ENCODE measurements at regions not wholly inside any gene's neighbourhood (a gene's known extent, or its start where the extent isn't known, plus 50 kb on each side); places are given as distances from the start of the nearest gene placed in this dataset.
A peak's percentile ranks its signal among the peaks of the same experiment; 100 is the strongest.
"Not testable (repeated sequence)": the region's sequence is repeated elsewhere in the genome, so short reads cannot be mapped to it uniquely, and the experiment has no call there.

GRCh38 chr7:27442455-27442854, 199.9 kb downstream of the EVX1 start:
- no peak overlapping the region for H3K27ac ChIP-seq
- no peaks in the 10 kb centered on the region for H3K27me3 ChIP-seq
- DNase-seq (no peak), ATAC-seq (no peak)
- no peak for TF ChIP-seq CTCF (IDR thresholded peaks at IDR 0.05)
- no peaks in the 10 kb centered on the region for H3K4me1 ChIP-seq
- no peak overlapping the region for H3K4me3 ChIP-seq
- no peaks in the 10 kb centered on the region for H3K9me3 ChIP-seq
- intact Hi-C loops (cut with DNase I), result no loop called here
- no peaks in the 10 kb centered on the region for H3K36me3 ChIP-seq

GRCh38 chr7:27449046-27449445, 206.4 kb downstream of the EVX1 start:
- DNase-seq; H3K27me3 ChIP-seq; ATAC-seq; H3K36me3 ChIP-seq; H3K4me3 ChIP-seq; H3K9me3 ChIP-seq; H3K27ac ChIP-seq; intact Hi-C loops (cut with DNase I); H3K4me1 ChIP-seq: not testable (repeated sequence)

GRCh38 chr7:27453702-27454405, 208.8 kb downstream of the HIBADH start:
- no peaks in the 10 kb centered on the region for H3K4me1 ChIP-seq
- H3K4me3 ChIP-seq, result no peak overlapping the region
- H3K9me3 ChIP-seq, result no peaks in the 10 kb centered on the region
- H3K27me3 ChIP-seq, result peaks cover 7% of the 10 kb centered on the region
- ATAC-seq (no peak), DNase-seq (no peak)
- H3K27ac ChIP-seq, result no peak overlapping the region
- no peaks in the 10 kb centered on the region for H3K36me3 ChIP-seq
- intact Hi-C loops (cut with DNase I), result no loop called here
- no peak for TF ChIP-seq CTCF (IDR thresholded peaks at IDR 0.05)

- not testable (repeated sequence) for DNase-seq
These were observed 205.6 kb downstream of the HIBADH start for GRCh38 chr7:27457120-27457519.

GRCh38 chr7:27457603-27458565, 204.8 kb downstream of the HIBADH start:
- H3K27me3 ChIP-seq; intact Hi-C loops (cut with DNase I); H3K36me3 ChIP-seq; H3K27ac ChIP-seq; H3K4me3 ChIP-seq; H3K4me1 ChIP-seq; H3K9me3 ChIP-seq; DNase-seq: not testable (repeated sequence)
- ATAC-seq, result peak; percentile 53

More at GRCh38 chr7:27457120-27457519, 205.6 kb downstream of the HIBADH start:
- H3K27me3 ChIP-seq; ATAC-seq; H3K9me3 ChIP-seq; intact Hi-C loops (cut with DNase I); H3K27ac ChIP-seq; H3K36me3 ChIP-seq; H3K4me1 ChIP-seq; H3K4me3 ChIP-seq: not testable (repeated sequence)

GRCh38 chr7:27459021-27459730, 203.5 kb downstream of the HIBADH start:
- H3K27ac ChIP-seq, result no peak overlapping the region
- H3K27me3 ChIP-seq, result no peaks in the 10 kb centered on the region
- H3K4me3 ChIP-seq, result no peak overlapping the region
- intact Hi-C loops (cut with DNase I), result no loop called here
- H3K4me1 ChIP-seq, result peaks cover 3% of the 10 kb centered on the region
- ATAC-seq (no peak), DNase-seq (no peak)
- H3K36me3 ChIP-seq, result no peaks in the 10 kb centered on the region
- no peak for TF ChIP-seq CTCF (IDR thresholded peaks at IDR 0.05)
- no peaks in the 10 kb centered on the region for H3K9me3 ChIP-seq

GRCh38 chr7:27459731-27460053, 203.0 kb downstream of the HIBADH start:
- ATAC-seq (no peak), DNase-seq (no peak)
- Histone ChIP-seq H3K36me3 (no peaks in the 10 kb centered on the region), H3K4me3 (no peak overlapping the region), H3K9me3 (no peaks in the 10 kb centered on the region), H3K4me1 (peaks cover 3% of the 10 kb centered on the region), H3K27me3 (peaks cover 1% of the 10 kb centered on the region), H3K27ac (no peak overlapping the region)
- intact Hi-C loops (cut with DNase I), result no loop called here
- TF ChIP-seq CTCF (IDR thresholded peaks at IDR 0.05), result no peak
